WERI-Rb-1 (cell line): ENCODE measurements at regions not wholly inside any gene's neighbourhood (a gene's known extent, or its start where the extent isn't known, plus 50 kb on each side); places are given as distances from the start of the nearest gene placed in this dataset.

Source experiments
- DNase-seq: peaks from one replicate; pipeline ENCODE4 v3.0.0-alpha.2; 2020
- H3K27ac ChIP-seq: fragments of 250-450 bp; sonication (Bioruptor Pico); 2 replicates; pipeline ENCODE4 v1.5.1; 2020; ENCODE audit warnings: mild to moderate bottlenecking, moderate library complexity
- H3K27me3 ChIP-seq: fragments of 250-450 bp; sonication (Bioruptor Pico); 2 replicates; pipeline ENCODE4 v1.5.1; 2021; ENCODE audit warnings: mild to moderate bottlenecking, low read depth, moderate library complexity; ENCODE audit not compliant: insufficient read depth, severe bottlenecking
- H3K36me3 ChIP-seq: fragments of 250-450 bp; sonication (Bioruptor Pico); 2 replicates; pipeline ENCODE4 v1.5.1; 2020; ENCODE audit warnings: mild to moderate bottlenecking, moderate library complexity
- H3K4me3 ChIP-seq: 2 replicates; pipeline ENCODE4 v1.5.1; 2011; ENCODE audit warnings: low read depth, mild to moderate bottlenecking, control low read depth, low read length
- H3K9me3 ChIP-seq: fragments of 250-450 bp; sonication (Bioruptor Pico); 2 replicates; pipeline ENCODE4 v1.5.1; 2021; ENCODE audit warnings: mild to moderate bottlenecking, moderate library complexity; ENCODE audit not compliant: severe bottlenecking
- TF ChIP-seq, protein P1 (sequence below): IDR thresholded peaks from 2 replicates; pipeline ENCODE4 v1.5.1; 2011; ENCODE audit warnings: low read depth, mild to moderate bottlenecking, control low read depth, inconsistent platforms, low read length

DNA sequence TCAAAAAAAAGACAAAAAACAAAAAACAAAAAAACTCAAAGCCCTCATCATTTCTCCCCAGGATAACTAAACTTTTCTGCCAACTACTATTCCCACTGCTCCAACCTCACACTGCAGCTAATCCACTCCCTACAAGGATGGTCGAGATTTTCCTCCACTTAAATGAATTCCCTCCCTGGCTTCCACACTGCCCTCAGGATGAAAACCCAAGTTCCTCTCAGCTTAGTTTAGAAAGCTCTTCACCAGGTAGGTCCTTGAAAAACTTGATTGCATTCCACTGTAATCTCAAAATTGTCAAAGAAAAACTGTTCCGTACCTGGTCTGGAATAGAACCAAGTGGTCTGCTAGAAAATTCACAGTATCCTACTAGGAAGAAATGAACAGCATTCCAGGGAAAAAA is 294.3 kb upstream of the KLF14 start:
- Histone ChIP-seq H3K27me3 (no peaks in the 10 kb centered on the region), H3K27ac (no peak overlapping the region), H3K9me3 (no peaks in the 10 kb centered on the region), H3K4me3 (no peak overlapping the region), H3K36me3 (no peaks in the 10 kb centered on the region)
- DNase-seq: no peak
- TF ChIP-seq, protein P1, sequence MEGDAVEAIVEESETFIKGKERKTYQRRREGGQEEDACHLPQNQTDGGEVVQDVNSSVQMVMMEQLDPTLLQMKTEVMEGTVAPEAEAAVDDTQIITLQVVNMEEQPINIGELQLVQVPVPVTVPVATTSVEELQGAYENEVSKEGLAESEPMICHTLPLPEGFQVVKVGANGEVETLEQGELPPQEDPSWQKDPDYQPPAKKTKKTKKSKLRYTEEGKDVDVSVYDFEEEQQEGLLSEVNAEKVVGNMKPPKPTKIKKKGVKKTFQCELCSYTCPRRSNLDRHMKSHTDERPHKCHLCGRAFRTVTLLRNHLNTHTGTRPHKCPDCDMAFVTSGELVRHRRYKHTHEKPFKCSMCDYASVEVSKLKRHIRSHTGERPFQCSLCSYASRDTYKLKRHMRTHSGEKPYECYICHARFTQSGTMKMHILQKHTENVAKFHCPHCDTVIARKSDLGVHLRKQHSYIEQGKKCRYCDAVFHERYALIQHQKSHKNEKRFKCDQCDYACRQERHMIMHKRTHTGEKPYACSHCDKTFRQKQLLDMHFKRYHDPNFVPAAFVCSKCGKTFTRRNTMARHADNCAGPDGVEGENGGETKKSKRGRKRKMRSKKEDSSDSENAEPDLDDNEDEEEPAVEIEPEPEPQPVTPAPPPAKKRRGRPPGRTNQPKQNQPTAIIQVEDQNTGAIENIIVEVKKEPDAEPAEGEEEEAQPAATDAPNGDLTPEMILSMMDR: no peak

DNA sequence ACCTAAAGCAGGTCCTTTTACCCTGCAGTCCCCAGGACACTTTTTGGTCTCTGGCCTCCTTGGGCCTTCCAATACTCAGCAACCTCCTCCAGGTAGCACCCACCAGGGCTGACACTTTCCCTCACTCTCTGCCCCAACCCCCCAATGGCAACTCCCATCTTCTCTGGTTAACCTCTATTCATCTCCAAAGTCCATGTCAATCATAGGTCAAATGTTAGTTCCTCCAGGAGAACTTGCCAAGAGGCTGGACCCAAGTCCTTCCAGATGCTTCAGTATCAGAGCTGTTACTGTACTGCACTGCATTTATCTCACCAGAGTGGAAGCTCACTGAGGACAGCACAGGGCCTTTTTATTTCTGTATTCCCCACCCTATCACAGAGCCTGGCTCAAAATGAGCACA is 295.0 kb upstream of the KLF14 start:
- H3K36me3 ChIP-seq: no peaks in the 10 kb centered on the region
- H3K27ac ChIP-seq: no peak overlapping the region
- no peaks in the 10 kb centered on the region for H3K27me3 ChIP-seq
- DNase-seq: no peak
- TF ChIP-seq, protein P1: no peak
- no peak overlapping the region for H3K4me3 ChIP-seq
- H3K9me3 ChIP-seq: no peaks in the 10 kb centered on the region

DNA sequence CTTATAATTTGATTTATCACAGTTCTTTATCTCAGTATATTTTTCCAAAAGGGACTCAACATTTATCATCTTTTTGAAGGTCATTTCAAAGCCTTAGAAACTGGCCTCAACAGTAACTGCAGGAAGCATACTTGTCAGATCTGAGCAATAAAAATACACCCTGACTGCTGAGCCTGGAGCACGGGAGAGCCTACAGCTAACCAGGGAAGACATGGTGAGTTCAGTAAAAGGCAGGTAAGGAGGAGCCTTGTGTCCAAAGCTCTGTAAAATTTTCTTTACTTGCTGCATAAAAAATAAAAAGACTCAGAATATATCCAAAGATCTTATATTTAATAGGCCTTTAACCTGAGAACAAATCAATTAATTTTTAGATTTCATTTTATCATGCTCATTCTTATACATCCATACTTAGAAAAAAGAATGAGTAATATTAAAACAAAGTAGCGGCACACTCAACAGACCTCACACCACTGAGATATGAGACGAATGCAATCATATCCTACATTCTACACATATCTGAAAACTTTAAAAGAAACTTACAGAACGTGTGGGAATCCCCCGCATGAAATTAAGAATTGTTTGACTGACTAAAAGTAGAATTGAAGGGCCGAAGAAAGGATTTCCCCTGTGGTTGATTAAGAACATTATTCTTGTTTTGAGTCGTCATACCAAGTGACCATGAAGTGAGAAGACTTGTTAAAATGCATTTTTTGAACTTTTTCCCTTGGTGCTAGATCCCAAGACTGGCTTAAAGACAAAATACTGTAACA is 296.4 kb upstream of the MKLN1 start:
- Histone ChIP-seq H3K36me3 (no peaks in the 10 kb centered on the region), H3K4me3 (no peak overlapping the region), H3K27me3 (no peaks in the 10 kb centered on the region), H3K9me3 (no peaks in the 10 kb centered on the region), H3K27ac (no peak overlapping the region)
- no peak for DNase-seq
- TF ChIP-seq, protein P1: no peak

DNA sequence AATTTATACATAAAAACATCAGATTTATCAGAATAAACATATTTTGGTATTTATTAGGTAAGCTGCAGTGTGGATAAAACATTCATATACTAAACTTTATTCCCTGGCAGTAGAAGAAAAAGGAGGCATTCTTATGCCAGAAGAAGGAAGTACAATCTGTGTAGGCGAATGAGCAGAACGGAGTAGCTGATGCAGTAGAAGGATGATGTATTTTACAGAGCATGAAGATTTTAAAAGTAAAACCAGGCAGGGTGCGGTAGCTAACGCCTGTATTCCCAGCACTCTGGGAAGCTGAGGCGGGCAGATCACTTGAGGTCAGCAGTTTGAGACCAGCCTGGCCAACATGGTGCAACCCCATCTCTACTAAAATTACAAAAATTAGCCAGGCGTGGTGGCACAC is 294.9 kb upstream of the MKLN1 start:
- Histone ChIP-seq H3K9me3 (no peaks in the 10 kb centered on the region), H3K36me3 (no peaks in the 10 kb centered on the region), H3K27me3 (no peaks in the 10 kb centered on the region), H3K27ac (no peak overlapping the region), H3K4me3 (no peak overlapping the region)
- TF ChIP-seq, protein P1: no peak
- no peak for DNase-seq

DNA sequence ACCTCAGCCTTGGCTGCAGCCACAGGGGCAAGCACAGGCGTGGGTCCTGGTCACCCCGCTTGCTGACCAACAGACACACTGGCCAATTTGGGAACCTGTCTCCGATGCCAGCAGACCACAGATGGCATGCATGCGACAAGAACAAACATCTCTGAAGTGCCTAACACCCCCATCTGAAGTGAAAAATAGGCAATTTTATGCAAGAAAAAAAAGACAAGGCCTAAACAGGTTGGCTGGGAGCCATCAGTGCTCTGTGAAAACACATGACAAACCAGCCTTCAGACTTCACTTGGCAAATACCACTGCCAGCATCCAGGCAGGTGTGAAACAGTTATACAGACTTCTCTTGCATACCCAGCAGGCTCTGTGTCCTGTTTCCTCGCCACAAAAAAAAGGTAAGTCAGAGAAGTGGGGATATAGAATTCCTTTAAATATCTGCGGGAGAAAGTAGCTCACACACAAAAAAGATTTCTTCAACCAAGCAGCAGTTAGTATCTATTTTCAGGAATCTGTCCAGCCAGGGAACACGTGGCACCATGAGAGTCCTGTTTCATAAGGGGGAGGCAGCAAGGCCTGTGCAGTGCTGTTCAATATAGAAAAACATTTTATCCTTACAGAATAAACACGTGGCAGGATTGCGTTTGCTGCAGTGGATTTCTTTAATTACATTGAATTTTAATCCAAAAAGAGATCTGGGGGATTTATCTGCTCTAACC is 293.4 kb upstream of the MKLN1 start:
- H3K9me3 ChIP-seq: no peaks in the 10 kb centered on the region
- no peak for DNase-seq
- H3K27ac ChIP-seq: no peak overlapping the region
- no peaks in the 10 kb centered on the region for H3K36me3 ChIP-seq
- TF ChIP-seq, protein P1: no peak
- no peaks in the 10 kb centered on the region for H3K27me3 ChIP-seq
- H3K4me3 ChIP-seq: no peak overlapping the region
